ENCODE measurements at regions not wholly inside any gene's neighbourhood (a gene's known extent, or its start where the extent isn't known, plus 50 kb on each side); places are given as distances from the start of the nearest gene placed in this dataset.
A peak's percentile ranks its signal among the peaks of the same experiment; 100 is the strongest.

GRCh38 chr4:105042451-105042850 lies 104.2 kb upstream of the TET2 start:
- ATAC-seq (ENCODE audit: low read depth) (no peak), DNase-seq (ENCODE audit: low spot score) (no peak)
- no peak for TF ChIP-seq CTCF (IDR thresholded peaks at IDR 0.05; ENCODE audit: poor library complexity, severe bottlenecking)
- H3K4me3 ChIP-seq (ENCODE audit: severe bottlenecking), result no peak overlapping the region
- no peak overlapping the region for H3K27ac ChIP-seq (ENCODE audit: poor library complexity, severe bottlenecking)
- H3K9me3 ChIP-seq (ENCODE audit: severe bottlenecking), result peaks cover 3% of the 10 kb centered on the region
- no peaks in the 10 kb centered on the region for H3K36me3 ChIP-seq (ENCODE audit: low read depth)
- no peaks in the 10 kb centered on the region for H3K27me3 ChIP-seq (ENCODE audit: insufficient read depth, poor library complexity, severe bottlenecking)
- no peaks in the 10 kb centered on the region for H3K4me1 ChIP-seq (ENCODE audit: insufficient read depth, poor library complexity, severe bottlenecking)

DNA sequence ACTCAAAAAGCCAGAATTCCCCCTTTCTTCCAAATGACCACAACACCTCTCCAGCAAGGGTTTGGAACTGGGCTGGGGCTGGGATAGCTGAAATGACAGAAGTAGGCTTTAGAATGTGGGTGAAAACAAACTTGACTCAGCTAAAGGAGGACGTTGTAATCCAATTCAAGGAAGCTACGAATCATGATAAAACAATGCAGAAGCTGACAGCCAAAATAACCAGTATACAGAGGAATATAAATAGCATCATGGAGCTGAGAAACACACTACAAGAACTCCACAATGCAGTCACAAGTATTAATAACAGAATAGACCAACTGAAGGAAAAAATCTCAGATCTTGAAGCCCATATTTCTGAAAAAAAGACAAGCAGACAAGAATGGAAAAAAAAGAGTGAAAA lies 95.8 kb upstream of the TET2 start:
- no peaks in the 10 kb centered on the region for H3K4me1 ChIP-seq (ENCODE audit: insufficient read depth, poor library complexity, severe bottlenecking)
- H3K27ac ChIP-seq (ENCODE audit: poor library complexity, severe bottlenecking), result no peak overlapping the region
- no peaks in the 10 kb centered on the region for H3K36me3 ChIP-seq (ENCODE audit: low read depth)
- H3K9me3 ChIP-seq (ENCODE audit: severe bottlenecking), result peaks cover 3% of the 10 kb centered on the region
- ATAC-seq (ENCODE audit: low read depth), result peak; percentile 56; the same call in 2 of the 3 replicates
- DNase-seq (ENCODE audit: low spot score), result no peak
- no peak overlapping the region for H3K4me3 ChIP-seq (ENCODE audit: severe bottlenecking)
- no peaks in the 10 kb centered on the region for H3K27me3 ChIP-seq (ENCODE audit: insufficient read depth, poor library complexity, severe bottlenecking)
- TF ChIP-seq CTCF (IDR thresholded peaks at IDR 0.05; ENCODE audit: poor library complexity, severe bottlenecking), result no peak

DNA sequence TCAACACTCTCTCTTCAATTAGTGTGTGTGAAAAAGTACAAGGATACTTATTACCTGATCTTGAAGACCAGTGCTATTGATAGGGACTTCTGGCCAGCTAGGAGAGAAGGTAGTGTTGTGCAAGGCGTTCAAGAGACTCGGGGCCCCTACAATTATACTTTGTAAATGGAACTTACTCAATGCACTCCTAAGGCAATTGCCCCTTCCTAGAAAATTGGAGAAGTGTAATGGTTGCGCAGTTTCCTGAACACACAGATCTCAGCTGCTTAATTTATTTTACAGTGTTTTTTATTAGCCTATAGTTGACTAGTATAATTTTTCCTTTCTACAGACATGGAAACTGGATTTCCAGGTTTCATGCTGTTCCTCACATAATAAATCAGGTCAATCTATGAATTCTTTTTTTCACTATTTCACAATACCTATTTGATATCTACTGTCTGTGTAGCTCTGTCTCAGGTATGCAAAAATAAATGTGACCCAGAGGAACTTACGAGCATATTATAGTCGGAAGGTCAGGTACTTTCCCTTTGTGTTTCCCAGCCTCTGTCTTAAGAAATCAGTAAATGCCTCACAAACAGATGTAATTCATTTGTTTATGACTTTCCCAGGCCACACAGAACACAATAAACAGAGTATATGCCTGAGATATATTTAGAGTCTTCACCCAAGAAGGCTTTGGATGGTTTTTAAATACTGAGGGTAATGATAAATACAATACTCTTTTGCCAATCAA lies 89.1 kb upstream of the TET2 start:
- ATAC-seq (ENCODE audit: low read depth) (no peak), DNase-seq (ENCODE audit: low spot score) (no peak)
- no peaks in the 10 kb centered on the region for H3K27me3 ChIP-seq (ENCODE audit: insufficient read depth, poor library complexity, severe bottlenecking)
- H3K36me3 ChIP-seq (ENCODE audit: low read depth), result no peaks in the 10 kb centered on the region
- no peak for TF ChIP-seq CTCF (IDR thresholded peaks at IDR 0.05; ENCODE audit: poor library complexity, severe bottlenecking)
- no peak overlapping the region for H3K4me3 ChIP-seq (ENCODE audit: severe bottlenecking)
- no peaks in the 10 kb centered on the region for H3K9me3 ChIP-seq (ENCODE audit: severe bottlenecking)
- H3K4me1 ChIP-seq (ENCODE audit: insufficient read depth, poor library complexity, severe bottlenecking), result peaks cover 22% of the 10 kb centered on the region
- peak overlapping the region; percentile 62 for H3K27ac ChIP-seq (ENCODE audit: poor library complexity, severe bottlenecking)

- DNase-seq (ENCODE audit: low spot score) (no peak), ATAC-seq (ENCODE audit: low read depth) (peak; percentile 35)
- Histone ChIP-seq H3K36me3 (ENCODE audit: low read depth) (no peaks in the 10 kb centered on the region), H3K9me3 (ENCODE audit: severe bottlenecking) (no peaks in the 10 kb centered on the region), H3K4me3 (ENCODE audit: severe bottlenecking) (no peak overlapping the region), H3K4me1 (ENCODE audit: insufficient read depth, poor library complexity, severe bottlenecking) (peaks cover 22% of the 10 kb centered on the region), H3K27me3 (ENCODE audit: insufficient read depth, poor library complexity, severe bottlenecking) (no peaks in the 10 kb centered on the region), H3K27ac (ENCODE audit: poor library complexity, severe bottlenecking) (peak overlapping the region; percentile 62)
- no peak for TF ChIP-seq CTCF (IDR thresholded peaks at IDR 0.05; ENCODE audit: poor library complexity, severe bottlenecking)
Observed at GRCh38 chr4:105058177-105058812, 88.4 kb upstream of the TET2 start.

- H3K27me3 ChIP-seq (ENCODE audit: insufficient read depth, poor library complexity, severe bottlenecking), result no peaks in the 10 kb centered on the region
- H3K9me3 ChIP-seq (ENCODE audit: severe bottlenecking), result no peaks in the 10 kb centered on the region
- ATAC-seq (ENCODE audit: low read depth) (no peak), DNase-seq (ENCODE audit: low spot score) (no peak)
- H3K27ac ChIP-seq (ENCODE audit: poor library complexity, severe bottlenecking), result peak overlapping the region; percentile 75
- peaks cover 22% of the 10 kb centered on the region for H3K4me1 ChIP-seq (ENCODE audit: insufficient read depth, poor library complexity, severe bottlenecking)
- TF ChIP-seq CTCF (IDR thresholded peaks at IDR 0.05; ENCODE audit: poor library complexity, severe bottlenecking), result no peak
- H3K36me3 ChIP-seq (ENCODE audit: low read depth), result no peaks in the 10 kb centered on the region
- H3K4me3 ChIP-seq (ENCODE audit: severe bottlenecking), result no peak overlapping the region
Observed at GRCh38 chr4:105059337-105059736, 87.3 kb upstream of the TET2 start.
